Skeletal muscle satellite cell (primary cell): ENCODE measurements at regions not wholly inside any gene's neighbourhood (a gene's known extent, or its start where the extent isn't known, plus 50 kb on each side); places are given as distances from the start of the nearest gene placed in this dataset.

Experiments
- H3K27me3 ChIP-seq: 2 replicates; pipeline ENCODE4 v1.7.0; 2013; ENCODE audit warnings: low read length; ENCODE audit not compliant: control insufficient read depth, insufficient read depth
- H3K36me3 ChIP-seq: 2 replicates; pipeline ENCODE4 v1.7.0; 2013; ENCODE audit warnings: mild to moderate bottlenecking, control low read depth, low read length; ENCODE audit not compliant: insufficient read depth
- H3K4me1 ChIP-seq: 2 replicates; pipeline ENCODE4 v1.7.0; 2013; ENCODE audit warnings: low read length; ENCODE audit not compliant: control insufficient read depth, insufficient read depth
- H3K4me2 ChIP-seq: 2 replicates; pipeline ENCODE4 v1.7.0; 2013; ENCODE audit warnings: mild to moderate bottlenecking, low read length
- H3K4me3 ChIP-seq: 2 replicates; pipeline ENCODE4 v1.7.0; 2013; ENCODE audit warnings: low read length
- H3K9ac ChIP-seq: 2 replicates; pipeline ENCODE4 v1.7.0; 2013; ENCODE audit warnings: mild to moderate bottlenecking, low read depth, low read length, moderate library complexity
- H3K9me3 ChIP-seq: replicated peaks from 2 replicates; pipeline ENCODE4 v1.7.0; 2013; ENCODE audit warnings: mild to moderate bottlenecking, control low read depth, low read length

DNA sequence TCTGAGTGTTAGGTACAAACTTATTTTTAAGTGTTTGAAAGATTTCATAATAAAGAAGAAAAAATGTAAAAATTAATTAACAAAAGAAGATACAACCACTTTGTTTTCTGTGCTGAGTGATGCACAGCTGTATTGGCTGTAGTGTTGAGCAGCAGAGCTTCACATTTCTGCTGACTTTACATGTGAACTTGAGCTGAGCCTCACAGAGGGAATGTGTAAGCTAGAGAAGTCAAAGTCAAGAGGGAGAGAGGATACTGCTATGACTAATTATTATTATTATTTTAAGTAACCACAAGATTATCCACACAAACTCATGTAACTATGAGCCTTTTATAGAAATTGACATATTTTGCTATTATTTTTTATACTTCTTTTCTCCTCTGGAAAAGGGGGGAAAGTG, 159.1 kb upstream of the ZSWIM2 start:
- Histone ChIP-seq H3K9ac (no peak overlapping the region), H3K9me3 (no peaks in the 10 kb centered on the region), H3K27me3 (no peaks in the 10 kb centered on the region), H3K36me3 (no peaks in the 10 kb centered on the region), H3K4me2 (peak overlapping the region; percentile 20), H3K4me3 (no peak overlapping the region), H3K4me1 (peaks cover 8% of the 10 kb centered on the region)

DNA sequence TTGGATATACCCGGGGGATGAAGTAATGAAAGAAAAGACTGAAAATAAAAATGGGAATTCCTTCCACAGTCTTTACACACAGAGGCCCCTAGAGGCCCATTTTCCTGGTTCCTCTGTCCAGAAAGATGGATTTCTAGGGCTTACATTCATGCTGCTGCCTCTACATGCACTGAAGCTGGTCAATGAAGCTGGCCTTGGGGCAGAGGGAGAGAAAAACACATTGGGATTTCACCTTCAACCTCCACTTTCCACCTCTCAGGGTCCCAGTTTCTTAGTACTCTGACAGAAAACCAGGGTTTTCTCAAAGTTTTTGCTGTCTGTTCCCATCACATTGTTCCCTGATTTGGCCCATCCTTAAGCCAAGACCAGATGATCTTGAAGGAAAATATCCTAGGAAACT, 154.6 kb upstream of the ZSWIM2 start:
- H3K9ac ChIP-seq: peak overlapping the region; percentile 68
- no peaks in the 10 kb centered on the region for H3K36me3 ChIP-seq
- H3K27me3 ChIP-seq: no peaks in the 10 kb centered on the region
- H3K4me3 ChIP-seq: peak overlapping the region; percentile 53
- no peaks in the 10 kb centered on the region for H3K9me3 ChIP-seq
- H3K4me2 ChIP-seq: peak overlapping the region; percentile 62
- H3K4me1 ChIP-seq: peaks cover 7% of the 10 kb centered on the region

DNA sequence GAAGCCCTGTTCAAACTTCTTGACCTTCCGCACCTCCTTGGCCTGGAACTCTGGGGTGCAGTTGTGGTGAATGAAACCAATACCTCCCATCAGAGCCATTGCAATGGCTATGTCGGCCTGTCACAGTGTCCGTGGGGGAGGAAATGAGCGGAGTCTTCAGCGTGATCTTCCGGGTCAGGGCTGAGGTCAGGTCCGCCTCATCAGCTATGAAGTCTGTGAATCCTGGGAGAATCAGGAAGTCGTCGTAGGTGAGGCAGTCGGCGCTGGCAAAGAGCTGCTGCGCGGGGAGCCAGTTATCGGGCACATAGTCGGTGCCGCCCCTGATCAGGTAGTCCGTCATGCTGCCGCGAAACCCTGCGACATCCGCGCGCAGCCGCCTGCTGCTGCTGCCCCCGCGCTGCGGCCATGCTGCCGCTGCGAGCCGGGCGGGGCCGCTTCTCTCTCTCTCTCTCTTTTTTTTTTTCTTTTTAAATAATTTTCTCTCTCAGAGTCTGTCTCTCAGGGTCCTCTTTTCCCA, 154.1 kb upstream of the ZSWIM2 start:
- Histone ChIP-seq H3K9me3 (no peaks in the 10 kb centered on the region), H3K4me3 (peak overlapping the region; percentile 53), H3K4me2 (peak overlapping the region; percentile 62), H3K4me1 (peaks cover 4% of the 10 kb centered on the region), H3K27me3 (no peaks in the 10 kb centered on the region), H3K36me3 (no peaks in the 10 kb centered on the region), H3K9ac (peak overlapping the region; percentile 68)

DNA sequence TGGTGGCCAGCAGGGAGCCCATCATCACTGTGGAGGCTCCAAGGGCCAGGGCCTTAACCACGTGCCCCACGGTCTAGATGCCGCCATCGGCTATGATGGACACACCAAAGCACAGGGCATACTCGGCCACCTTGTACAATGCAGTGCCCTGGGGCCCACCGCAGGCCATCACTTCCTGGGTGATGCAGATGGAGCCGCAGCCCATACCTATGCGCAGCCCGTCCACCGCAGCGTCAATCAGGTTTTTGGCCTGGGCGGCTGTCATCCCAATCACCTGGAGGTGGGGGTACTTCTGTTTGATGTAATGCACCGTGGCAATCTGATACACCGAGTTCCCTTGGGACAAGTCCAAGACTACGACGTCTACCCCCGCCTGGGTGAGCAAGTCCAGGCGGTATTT, 153.3 kb upstream of the ZSWIM2 start:
- no peak overlapping the region for H3K9ac ChIP-seq
- H3K4me3 ChIP-seq: no peak overlapping the region
- H3K4me2 ChIP-seq: no peak overlapping the region
- H3K27me3 ChIP-seq: no peaks in the 10 kb centered on the region
- no peaks in the 10 kb centered on the region for H3K36me3 ChIP-seq
- H3K9me3 ChIP-seq: no peaks in the 10 kb centered on the region
- H3K4me1 ChIP-seq: no peaks in the 10 kb centered on the region

DNA sequence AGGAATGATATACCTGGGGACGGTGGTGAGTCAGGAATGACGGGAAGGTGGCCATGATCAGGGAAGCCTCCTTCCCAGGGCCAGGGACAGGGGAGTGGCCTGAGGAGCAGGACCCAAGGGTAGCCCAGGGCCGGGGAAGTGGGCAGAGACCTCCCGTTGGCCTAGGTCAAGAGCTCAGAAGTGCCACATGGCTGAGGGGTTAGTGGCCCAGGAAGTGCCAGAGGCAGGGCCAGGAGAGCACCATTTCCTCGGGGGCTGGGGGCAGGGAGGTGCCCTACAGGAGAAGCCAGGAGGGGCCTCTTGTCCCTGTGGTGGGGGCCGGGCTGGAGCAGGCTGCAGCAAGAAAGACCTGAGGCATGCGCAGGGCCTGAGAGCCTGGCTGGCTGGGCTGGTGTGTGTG, 152.3 kb upstream of the ZSWIM2 start:
- Histone ChIP-seq H3K27me3 (no peaks in the 10 kb centered on the region), H3K9me3 (no peaks in the 10 kb centered on the region), H3K4me3 (no peak overlapping the region), H3K9ac (no peak overlapping the region), H3K4me1 (no peaks in the 10 kb centered on the region), H3K4me2 (no peak overlapping the region), H3K36me3 (no peaks in the 10 kb centered on the region)

DNA sequence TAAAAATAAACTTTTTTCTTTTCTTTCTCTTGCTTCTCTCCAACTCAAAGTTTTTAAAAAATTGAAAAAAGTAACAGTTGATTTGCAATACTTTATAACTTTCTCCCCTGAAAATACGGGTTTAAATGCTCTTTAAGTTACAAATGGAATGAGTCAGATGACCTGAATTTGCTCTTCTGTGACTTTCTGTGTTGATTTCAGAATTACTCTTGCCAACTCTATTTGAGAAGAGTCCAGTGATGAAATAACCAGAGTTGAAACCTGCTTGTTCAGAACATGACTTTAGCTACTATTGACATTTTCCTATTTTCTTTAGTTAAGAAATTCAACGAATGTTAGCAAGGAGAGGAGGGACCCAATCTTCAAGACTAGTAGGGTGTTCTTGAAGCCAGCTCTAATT, 146.1 kb upstream of the ZSWIM2 start:
- Histone ChIP-seq H3K9ac (no peak overlapping the region), H3K4me1 (peaks cover 10% of the 10 kb centered on the region), H3K27me3 (no peaks in the 10 kb centered on the region), H3K36me3 (no peaks in the 10 kb centered on the region), H3K4me2 (peak overlapping the region; percentile 26), H3K4me3 (no peak overlapping the region), H3K9me3 (no peaks in the 10 kb centered on the region)

DNA sequence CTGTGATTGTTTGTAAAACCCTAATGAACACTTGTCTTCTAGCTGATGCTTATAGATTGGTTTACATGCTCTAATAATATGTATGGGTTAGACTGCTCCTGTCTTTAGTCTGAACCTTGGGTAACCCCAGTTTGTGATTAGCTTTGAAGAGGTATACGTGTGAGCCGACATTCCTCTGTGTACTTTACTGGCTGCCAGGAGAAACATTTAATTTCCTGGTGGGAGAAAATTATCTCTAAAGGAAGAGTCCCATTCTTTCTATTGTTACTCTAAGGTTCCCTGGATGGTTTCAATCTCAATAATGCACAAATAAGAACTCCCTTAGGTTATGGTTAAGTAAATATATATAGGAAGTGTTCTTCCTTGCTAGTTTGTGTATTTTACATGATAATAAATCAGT, 143.6 kb upstream of the ZSWIM2 start:
- no peaks in the 10 kb centered on the region for H3K27me3 ChIP-seq
- H3K4me1 ChIP-seq: peaks cover 10% of the 10 kb centered on the region
- H3K4me2 ChIP-seq: no peak overlapping the region
- no peaks in the 10 kb centered on the region for H3K36me3 ChIP-seq
- H3K4me3 ChIP-seq: no peak overlapping the region
- H3K9ac ChIP-seq: no peak overlapping the region
- no peaks in the 10 kb centered on the region for H3K9me3 ChIP-seq

DNA sequence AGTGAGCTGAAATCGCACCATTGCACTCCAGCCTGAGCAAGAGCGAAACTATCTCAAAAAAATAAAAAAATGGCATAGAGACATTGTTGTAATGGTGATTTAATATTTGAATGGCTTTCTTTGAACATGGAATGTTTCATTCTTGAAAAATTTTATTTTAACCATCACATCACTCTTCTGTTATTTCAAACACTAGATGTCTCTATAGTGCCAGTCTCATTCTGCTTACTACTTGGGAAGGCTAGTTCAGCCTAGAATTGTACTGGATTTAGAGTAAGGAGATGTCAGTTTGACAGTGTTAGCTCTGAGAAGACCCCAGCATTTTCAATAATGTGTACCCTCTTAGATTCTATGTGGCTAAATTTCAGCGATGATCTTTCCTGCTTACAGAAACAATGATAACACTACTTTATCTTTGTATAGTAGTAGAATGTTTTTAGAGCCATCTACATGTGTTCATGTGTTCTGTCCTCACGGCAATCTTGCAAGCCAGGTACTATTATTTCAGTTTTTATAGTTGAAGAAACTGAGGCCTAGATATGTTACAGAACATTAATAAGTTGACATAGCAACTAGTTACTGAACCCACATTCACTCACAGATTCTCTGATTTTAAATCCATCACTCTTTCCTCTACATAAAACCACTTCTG, 142.9 kb upstream of the ZSWIM2 start:
- Histone ChIP-seq H3K4me3 (no peak overlapping the region), H3K9ac (no peak overlapping the region), H3K27me3 (no peaks in the 10 kb centered on the region), H3K4me2 (no peak overlapping the region), H3K36me3 (no peaks in the 10 kb centered on the region), H3K9me3 (no peaks in the 10 kb centered on the region), H3K4me1 (peaks cover 10% of the 10 kb centered on the region)

DNA sequence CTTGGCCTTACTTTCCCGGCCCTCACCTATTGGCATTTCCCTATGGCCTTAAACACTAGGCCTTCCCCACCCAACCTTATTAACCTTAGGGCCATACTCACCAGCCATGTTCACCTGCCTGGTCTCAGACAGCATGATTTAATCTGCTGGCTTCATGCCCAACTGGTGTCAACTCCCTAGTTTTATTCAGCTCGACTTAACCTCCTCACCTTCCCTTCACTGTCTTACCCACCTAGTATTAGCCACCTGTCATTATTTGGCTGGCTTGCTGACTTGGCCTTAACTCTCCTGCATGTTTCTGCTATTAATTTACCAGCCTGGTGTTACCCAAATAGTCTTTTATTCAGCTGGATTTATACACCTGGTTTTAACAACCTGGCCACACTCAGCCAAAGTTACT, 136.0 kb upstream of the ZSWIM2 start:
- Histone ChIP-seq H3K9ac (no peak overlapping the region), H3K36me3 (no peaks in the 10 kb centered on the region), H3K4me3 (no peak overlapping the region), H3K9me3 (no peaks in the 10 kb centered on the region), H3K4me1 (no peaks in the 10 kb centered on the region), H3K27me3 (no peaks in the 10 kb centered on the region), H3K4me2 (no peak overlapping the region)

DNA sequence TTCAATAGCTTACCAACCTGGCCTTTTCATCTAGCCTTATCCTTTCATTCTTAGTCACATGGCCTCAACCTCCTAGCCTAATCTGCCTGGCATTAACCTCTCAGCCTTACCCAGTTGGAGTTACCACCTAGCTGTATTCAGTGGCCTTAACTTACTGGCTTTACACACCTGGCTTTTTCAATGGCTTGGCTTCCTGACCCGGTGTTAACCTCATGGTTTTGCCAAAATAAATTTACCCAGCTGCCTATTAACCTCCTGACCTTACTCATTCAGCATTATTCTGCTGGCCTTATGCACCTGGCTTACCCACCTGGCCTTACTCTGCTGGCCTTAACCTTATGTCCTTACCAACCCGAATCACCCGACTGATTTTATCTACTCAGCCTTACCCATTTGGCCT, 135.5 kb upstream of the ZSWIM2 start:
- H3K27me3 ChIP-seq: no peaks in the 10 kb centered on the region
- H3K9me3 ChIP-seq: no peaks in the 10 kb centered on the region
- no peaks in the 10 kb centered on the region for H3K36me3 ChIP-seq
- H3K4me3 ChIP-seq: no peak overlapping the region
- no peak overlapping the region for H3K4me2 ChIP-seq
- H3K9ac ChIP-seq: no peak overlapping the region
- H3K4me1 ChIP-seq: no peaks in the 10 kb centered on the region

DNA sequence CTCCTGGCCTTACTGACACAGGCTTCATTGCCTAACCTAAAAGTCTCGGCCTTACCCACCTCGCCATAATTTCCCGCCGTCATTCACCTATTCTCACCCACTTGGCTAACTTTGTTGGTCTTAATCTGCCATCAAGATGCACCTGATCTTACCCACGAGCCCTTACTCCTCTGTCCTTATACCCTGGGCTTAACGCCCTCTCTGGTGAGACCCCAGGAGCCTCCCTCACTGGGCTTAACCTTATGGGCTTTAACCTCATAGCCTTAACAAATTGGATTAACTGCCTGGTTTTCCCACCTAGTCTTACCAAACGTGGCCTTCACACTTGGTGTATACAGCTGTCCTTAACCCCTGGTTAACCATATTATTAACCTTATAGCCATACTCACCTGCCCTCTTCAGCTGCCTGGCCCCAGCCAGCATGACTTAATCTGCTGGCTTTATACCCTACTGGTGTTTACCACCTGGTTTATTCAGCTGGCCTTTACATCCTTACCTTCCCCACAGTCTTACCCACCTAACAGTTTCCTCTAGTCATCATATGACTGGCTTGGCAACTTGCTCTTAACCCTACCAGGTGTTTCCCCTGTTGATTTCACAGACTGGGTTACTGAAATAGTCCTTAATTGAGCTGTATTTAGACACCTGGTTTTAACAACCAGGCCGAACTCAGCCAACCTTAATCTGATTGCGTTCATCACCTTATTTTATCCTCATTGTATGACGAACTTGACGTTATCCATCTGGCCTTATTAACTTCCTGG, 132.0 kb upstream of the ZSWIM2 start:
- no peaks in the 10 kb centered on the region for H3K27me3 ChIP-seq
- H3K9ac ChIP-seq: no peak overlapping the region
- H3K9me3 ChIP-seq: no peaks in the 10 kb centered on the region
- no peaks in the 10 kb centered on the region for H3K36me3 ChIP-seq
- H3K4me3 ChIP-seq: no peak overlapping the region
- H3K4me2 ChIP-seq: no peak overlapping the region
- H3K4me1 ChIP-seq: no peaks in the 10 kb centered on the region

DNA sequence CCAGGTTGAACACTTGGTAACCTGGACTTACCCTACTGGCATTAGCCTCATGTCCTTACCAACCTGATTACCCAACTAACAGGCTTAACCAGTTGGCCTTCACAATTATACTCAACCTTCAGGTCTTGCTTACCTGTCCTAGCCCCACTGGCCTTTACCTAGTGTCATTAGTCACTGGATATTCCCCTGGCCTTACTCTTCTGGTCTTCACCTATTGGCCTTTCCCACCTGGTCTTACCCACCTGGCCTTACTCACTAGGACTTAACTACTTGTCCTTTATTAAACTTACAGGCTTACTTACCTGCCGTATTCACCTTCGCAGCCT, 131.1 kb upstream of the ZSWIM2 start:
- no peak overlapping the region for H3K9ac ChIP-seq
- H3K4me3 ChIP-seq: no peak overlapping the region
- H3K36me3 ChIP-seq: no peaks in the 10 kb centered on the region
- H3K4me2 ChIP-seq: no peak overlapping the region
- H3K9me3 ChIP-seq: no peaks in the 10 kb centered on the region
- H3K27me3 ChIP-seq: no peaks in the 10 kb centered on the region
- no peaks in the 10 kb centered on the region for H3K4me1 ChIP-seq
